ENCODE measurements at regions not wholly inside any gene's neighbourhood (a gene's known extent, or its start where the extent isn't known, plus 50 kb on each side); places are given as distances from the start of the nearest gene placed in this dataset.

GRCh38 chr2:7774481-7774880 lies 857.3 kb downstream of the RNF144A start:
- H3K27ac ChIP-seq (ENCODE audit: low read length): no peak overlapping the region
- H3K36me3 ChIP-seq (ENCODE audit: control insufficient read depth, insufficient read depth, low read length): no peaks in the 10 kb centered on the region
- no peak overlapping the region for H3K4me3 ChIP-seq (ENCODE audit: low read length)
- no CpG with 5 or more reads among the region's 3 CpGs for WGBS (ENCODE audit: insufficient coverage, insufficient read length)
- H3K9me3 ChIP-seq (ENCODE audit: control insufficient read depth, insufficient read depth, low read length): no peaks in the 10 kb centered on the region
- no peak for DNase-seq (ENCODE audit: low read depth, low spot score)
- H3K27me3 ChIP-seq (ENCODE audit: control insufficient read depth, insufficient read depth, low read length): no peaks in the 10 kb centered on the region
- no peaks in the 10 kb centered on the region; the same call in 1 of the 2 replicates for H3K4me1 ChIP-seq (ENCODE audit: control insufficient read depth, insufficient read depth, low read length)

GRCh38 chr2:7777668-7778067 lies 860.5 kb downstream of the RNF144A start:
- Histone ChIP-seq H3K4me3 (ENCODE audit: low read length) (no peak overlapping the region), H3K4me1 (ENCODE audit: control insufficient read depth, insufficient read depth, low read length) (no peaks in the 10 kb centered on the region; the same call in 1 of the 2 replicates), H3K27ac (ENCODE audit: low read length) (no peak overlapping the region), H3K36me3 (ENCODE audit: control insufficient read depth, insufficient read depth, low read length) (no peaks in the 10 kb centered on the region), H3K27me3 (ENCODE audit: control insufficient read depth, insufficient read depth, low read length) (no peaks in the 10 kb centered on the region), H3K9me3 (ENCODE audit: control insufficient read depth, insufficient read depth, low read length) (no peaks in the 10 kb centered on the region)
- DNase-seq (ENCODE audit: low read depth, low spot score): no peak
- no CpG with 5 or more reads among the region's 3 CpGs for WGBS (ENCODE audit: insufficient coverage, insufficient read length)

- DNase-seq (ENCODE audit: low read depth, low spot score): no peak
- H3K4me1 ChIP-seq (ENCODE audit: control insufficient read depth, insufficient read depth, low read length): no peaks in the 10 kb centered on the region
- H3K4me3 ChIP-seq (ENCODE audit: low read length): no peak overlapping the region
- no CpG with 5 or more reads among the region's 5 CpGs for WGBS (ENCODE audit: insufficient coverage, insufficient read length)
- H3K36me3 ChIP-seq (ENCODE audit: control insufficient read depth, insufficient read depth, low read length): no peaks in the 10 kb centered on the region
- no peak overlapping the region for H3K27ac ChIP-seq (ENCODE audit: low read length)
- no peaks in the 10 kb centered on the region for H3K27me3 ChIP-seq (ENCODE audit: control insufficient read depth, insufficient read depth, low read length)
- H3K9me3 ChIP-seq (ENCODE audit: control insufficient read depth, insufficient read depth, low read length): no peaks in the 10 kb centered on the region
Measured at GRCh38 chr2:7780321-7780720, 863.1 kb downstream of the RNF144A start.

DNA sequence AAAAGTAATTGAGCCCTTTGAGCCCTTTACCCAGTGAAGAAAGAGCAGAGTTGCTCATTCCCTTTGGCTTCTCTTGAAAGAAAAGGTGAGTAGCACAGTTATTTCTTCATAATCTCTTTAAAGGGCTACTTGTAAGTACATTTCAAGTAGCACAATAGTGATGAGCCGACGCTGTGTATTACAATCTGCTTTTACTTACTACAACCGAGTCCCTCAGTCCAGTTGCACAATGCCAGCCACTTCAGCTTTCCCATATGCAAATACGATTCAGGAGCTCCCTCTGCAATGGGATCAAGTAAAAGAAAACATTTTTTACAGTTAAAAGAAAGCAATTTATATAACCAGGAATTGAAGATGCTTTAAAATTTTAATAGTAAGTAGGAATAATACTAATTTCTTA lies 868.5 kb downstream of the RNF144A start:
- H3K36me3 ChIP-seq (ENCODE audit: control insufficient read depth, insufficient read depth, low read length): no peaks in the 10 kb centered on the region
- no peak overlapping the region for H3K4me3 ChIP-seq (ENCODE audit: low read length)
- H3K4me1 ChIP-seq (ENCODE audit: control insufficient read depth, insufficient read depth, low read length): no peaks in the 10 kb centered on the region
- H3K27ac ChIP-seq (ENCODE audit: low read length): no peak overlapping the region
- no CpG with 5 or more reads among the region's 4 CpGs for WGBS (ENCODE audit: insufficient coverage, insufficient read length)
- DNase-seq (ENCODE audit: low read depth, low spot score): no peak
- H3K27me3 ChIP-seq (ENCODE audit: control insufficient read depth, insufficient read depth, low read length): no peaks in the 10 kb centered on the region
- H3K9me3 ChIP-seq (ENCODE audit: control insufficient read depth, insufficient read depth, low read length): no peaks in the 10 kb centered on the region

DNA sequence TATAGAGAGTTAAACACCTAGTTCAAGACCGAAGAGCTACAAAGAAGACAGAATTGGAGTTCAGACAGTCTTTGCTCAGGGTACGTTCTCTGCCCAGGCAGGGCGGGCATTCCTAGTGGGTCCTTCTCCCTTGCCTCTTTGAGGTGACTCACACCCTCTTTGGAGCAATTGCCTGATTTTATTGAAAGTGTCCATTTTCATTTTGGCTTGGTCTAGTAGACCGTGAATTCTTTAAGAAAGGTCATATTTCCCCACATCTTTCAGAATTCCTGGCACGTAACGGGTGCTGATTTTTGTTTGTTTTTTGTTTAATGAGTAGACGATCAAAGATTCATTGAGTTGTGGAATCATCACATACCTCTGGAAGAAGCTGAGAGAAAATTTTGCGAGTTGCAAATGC lies 871.5 kb downstream of the RNF144A start:
- Histone ChIP-seq H3K4me1 (ENCODE audit: control insufficient read depth, insufficient read depth, low read length) (no peaks in the 10 kb centered on the region), H3K27ac (ENCODE audit: low read length) (no peak overlapping the region), H3K27me3 (ENCODE audit: control insufficient read depth, insufficient read depth, low read length) (no peaks in the 10 kb centered on the region), H3K4me3 (ENCODE audit: low read length) (no peak overlapping the region), H3K36me3 (ENCODE audit: control insufficient read depth, insufficient read depth, low read length) (no peaks in the 10 kb centered on the region), H3K9me3 (ENCODE audit: control insufficient read depth, insufficient read depth, low read length) (no peaks in the 10 kb centered on the region)
- WGBS (ENCODE audit: insufficient coverage, insufficient read length): no CpG with 5 or more reads among the region's 8 CpGs
- no peak for DNase-seq (ENCODE audit: low read depth, low spot score)

DNA sequence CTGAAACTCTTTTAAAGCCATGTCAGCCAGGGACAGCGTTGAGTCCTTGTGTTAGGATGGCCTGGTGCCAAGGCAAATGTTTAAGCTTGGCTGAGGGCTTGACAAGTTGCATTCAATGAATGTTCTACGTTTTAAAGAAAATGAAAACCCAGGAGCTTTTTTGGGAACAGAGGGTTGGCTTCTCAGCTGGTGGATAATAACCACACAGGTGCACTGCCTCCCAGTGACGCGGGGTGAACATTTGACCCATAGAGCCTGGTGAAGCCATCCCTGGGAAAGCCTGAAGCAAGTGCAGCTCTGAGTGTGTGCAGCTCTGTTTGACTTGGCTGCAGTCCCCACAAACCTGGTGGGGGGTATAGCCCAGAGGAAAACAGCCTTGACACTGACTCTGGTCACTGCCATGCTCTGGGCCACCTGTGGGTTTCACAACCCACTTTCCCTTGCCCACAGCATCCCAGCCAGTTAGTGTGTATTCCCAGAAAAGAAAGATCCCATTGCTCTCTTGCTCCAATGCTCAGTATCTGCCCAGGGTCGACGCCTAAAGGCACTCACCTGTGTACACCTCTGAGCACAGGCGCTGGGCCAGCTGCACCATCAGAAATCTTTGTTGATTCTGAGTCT lies 874.9 kb downstream of the RNF144A start:
- no peak for DNase-seq (ENCODE audit: low read depth, low spot score)
- WGBS (ENCODE audit: insufficient coverage, insufficient read length): no CpG with 5 or more reads among the region's 7 CpGs

GRCh38 chr2:7795778-7796563 lies 878.8 kb downstream of the RNF144A start:
- H3K27me3 ChIP-seq (ENCODE audit: control insufficient read depth, insufficient read depth, low read length): no peaks in the 10 kb centered on the region
- no peaks in the 10 kb centered on the region for H3K36me3 ChIP-seq (ENCODE audit: control insufficient read depth, insufficient read depth, low read length)
- no CpG with 5 or more reads among the region's 7 CpGs for WGBS (ENCODE audit: insufficient coverage, insufficient read length)
- H3K27ac ChIP-seq (ENCODE audit: low read length): no peak overlapping the region
- 0 out of 2 replicates have a peak, but pooled peaks cover 2% of the 10 kb centered on the region for H3K4me1 ChIP-seq (ENCODE audit: control insufficient read depth, insufficient read depth, low read length)
- H3K9me3 ChIP-seq (ENCODE audit: control insufficient read depth, insufficient read depth, low read length): no peaks in the 10 kb centered on the region
- H3K4me3 ChIP-seq (ENCODE audit: low read length): no peak overlapping the region
- no peak for DNase-seq (ENCODE audit: low read depth, low spot score)

More for the DNA sequence above, 874.9 kb downstream of the RNF144A start:
- no peak overlapping the region for H3K4me3 ChIP-seq (ENCODE audit: low read length)
- H3K27me3 ChIP-seq (ENCODE audit: control insufficient read depth, insufficient read depth, low read length): no peaks in the 10 kb centered on the region
- H3K4me1 ChIP-seq (ENCODE audit: control insufficient read depth, insufficient read depth, low read length): 0 out of 2 replicates have a peak, but pooled peaks cover 2% of the 10 kb centered on the region
- no peak overlapping the region for H3K27ac ChIP-seq (ENCODE audit: low read length)
- no peaks in the 10 kb centered on the region for H3K9me3 ChIP-seq (ENCODE audit: control insufficient read depth, insufficient read depth, low read length)
- H3K36me3 ChIP-seq (ENCODE audit: control insufficient read depth, insufficient read depth, low read length): no peaks in the 10 kb centered on the region

GRCh38 chr2:7800031-7800430 lies 881.8 kb upstream of the ID2 start:
- DNase-seq (ENCODE audit: low read depth, low spot score): no peak
- Histone ChIP-seq H3K9me3 (ENCODE audit: control insufficient read depth, insufficient read depth, low read length) (peaks cover 3% of the 10 kb centered on the region), H3K27ac (ENCODE audit: low read length) (no peak overlapping the region), H3K4me3 (ENCODE audit: low read length) (no peak overlapping the region), H3K27me3 (ENCODE audit: control insufficient read depth, insufficient read depth, low read length) (no peaks in the 10 kb centered on the region), H3K36me3 (ENCODE audit: control insufficient read depth, insufficient read depth, low read length) (no peaks in the 10 kb centered on the region), H3K4me1 (ENCODE audit: control insufficient read depth, insufficient read depth, low read length) (no peaks in the 10 kb centered on the region)
- no CpG with 5 or more reads among the region's 2 CpGs for WGBS (ENCODE audit: insufficient coverage, insufficient read length)

DNA sequence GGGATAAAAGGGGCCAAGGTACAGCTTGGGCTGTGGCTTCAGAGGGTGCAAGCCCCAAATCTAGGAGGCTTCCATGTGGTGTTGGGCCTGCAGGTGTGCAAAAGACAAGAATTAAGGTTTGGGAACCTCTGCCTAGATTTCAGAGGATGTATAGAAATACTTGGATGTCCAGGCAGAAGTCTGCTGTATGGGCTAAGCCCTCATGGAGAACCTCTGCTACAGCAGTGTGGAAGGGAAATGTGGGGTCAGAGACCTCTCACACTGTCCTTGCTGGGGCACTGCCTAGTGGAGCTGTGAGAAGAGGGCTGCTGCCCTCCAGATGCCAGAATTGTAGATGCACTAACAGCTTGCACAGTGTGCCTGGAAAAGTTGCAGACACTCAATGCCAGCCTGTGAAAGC lies 880.6 kb upstream of the ID2 start:
- Histone ChIP-seq H3K9me3 (ENCODE audit: control insufficient read depth, insufficient read depth, low read length) (peaks cover 3% of the 10 kb centered on the region), H3K4me1 (ENCODE audit: control insufficient read depth, insufficient read depth, low read length) (no peaks in the 10 kb centered on the region), H3K27me3 (ENCODE audit: control insufficient read depth, insufficient read depth, low read length) (no peaks in the 10 kb centered on the region), H3K36me3 (ENCODE audit: control insufficient read depth, insufficient read depth, low read length) (no peaks in the 10 kb centered on the region), H3K27ac (ENCODE audit: low read length) (no peak overlapping the region), H3K4me3 (ENCODE audit: low read length) (no peak overlapping the region)
- no peak for DNase-seq (ENCODE audit: low read depth, low spot score)

DNA sequence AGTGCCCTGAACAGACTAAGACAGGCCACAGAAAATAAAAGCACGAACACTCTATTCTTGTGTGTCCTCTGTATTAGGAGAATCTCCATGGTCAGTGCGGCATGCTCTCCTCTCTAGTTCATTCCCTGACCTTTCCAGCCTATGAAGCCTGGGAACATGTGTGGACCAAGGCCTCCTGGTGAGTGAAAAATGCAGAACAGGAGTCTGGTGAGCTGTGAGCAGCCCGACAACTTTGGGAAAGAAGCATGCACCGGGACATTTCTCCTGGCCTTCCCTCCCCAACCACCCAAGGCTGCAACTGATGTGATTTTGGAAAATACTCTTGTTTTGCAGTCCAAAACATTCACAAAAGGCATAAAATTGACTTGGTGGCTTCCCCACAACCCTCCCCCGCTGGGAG lies 878.3 kb upstream of the ID2 start:
- Histone ChIP-seq H3K9me3 (ENCODE audit: control insufficient read depth, insufficient read depth, low read length) (peaks cover 3% of the 10 kb centered on the region), H3K27me3 (ENCODE audit: control insufficient read depth, insufficient read depth, low read length) (no peaks in the 10 kb centered on the region), H3K27ac (ENCODE audit: low read length) (no peak overlapping the region), H3K36me3 (ENCODE audit: control insufficient read depth, insufficient read depth, low read length) (no peaks in the 10 kb centered on the region), H3K4me1 (ENCODE audit: control insufficient read depth, insufficient read depth, low read length) (no peaks in the 10 kb centered on the region), H3K4me3 (ENCODE audit: low read length) (no peak overlapping the region)
- WGBS (ENCODE audit: insufficient coverage, insufficient read length): no CpG with 5 or more reads among the region's 5 CpGs
- no peak for DNase-seq (ENCODE audit: low read depth, low spot score)

DNA sequence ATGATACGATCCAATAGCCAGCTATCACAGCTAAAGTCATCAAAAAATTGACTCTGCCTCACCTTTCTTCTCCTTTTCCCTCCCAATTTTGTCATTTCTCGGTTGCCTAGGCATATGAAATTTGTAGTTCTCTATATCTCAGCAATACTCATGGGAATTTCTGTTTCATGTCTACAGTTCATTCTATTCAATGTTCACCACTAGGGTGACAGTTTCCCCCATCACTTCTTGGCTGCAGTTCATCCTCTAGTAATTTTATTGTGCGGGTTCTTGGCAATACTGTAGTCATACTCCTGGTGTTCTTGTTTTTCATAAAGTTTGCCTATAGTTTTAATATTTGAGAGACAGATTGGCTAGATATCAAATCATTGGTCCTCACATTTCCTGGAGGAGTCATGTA lies 872.2 kb upstream of the ID2 start:
- Histone ChIP-seq H3K4me3 (ENCODE audit: low read length) (no peak overlapping the region), H3K36me3 (ENCODE audit: control insufficient read depth, insufficient read depth, low read length) (no peaks in the 10 kb centered on the region), H3K27ac (ENCODE audit: low read length) (no peak overlapping the region), H3K27me3 (ENCODE audit: control insufficient read depth, insufficient read depth, low read length) (no peaks in the 10 kb centered on the region), H3K4me1 (ENCODE audit: control insufficient read depth, insufficient read depth, low read length) (no peaks in the 10 kb centered on the region), H3K9me3 (ENCODE audit: control insufficient read depth, insufficient read depth, low read length) (no peaks in the 10 kb centered on the region)
- no CpG with 5 or more reads among the region's 3 CpGs for WGBS (ENCODE audit: insufficient coverage, insufficient read length)
- DNase-seq (ENCODE audit: low read depth, low spot score): no peak

Data from iPS DF 6.9 (cell line).